Body of pancreas (tissue), 4 donors: ENCODE measurements at regions not wholly inside any gene's neighbourhood (a gene's known extent, or its start where the extent isn't known, plus 50 kb on each side); places are given as distances from the start of the nearest gene placed in this dataset.
"Not testable (repeated sequence)": the region's sequence is repeated elsewhere in the genome, so short reads cannot be mapped to it uniquely, and the experiment has no call there.

Experiments
- ATAC-seq: fragments of 150-250 bp; one replicate; pipeline ENCODE4 v1.9.1; 2016
- DNase-seq, 4 donors: peaks; one replicate each; pipeline ENCODE4 v3.0.0-alpha.2; 2019
- H3K27ac ChIP-seq, 4 donors: fragments of 200-600 bp; sonication (generic); 1 replicate in 3 of 4; 2 replicates in 1 of 4; pipeline versions ENCODE4 v1.5.1 to v1.6.1; 2016 to 2019; ENCODE audit warnings: mild to moderate bottlenecking in 1 of 4, mixed read lengths in 1 of 4, moderate library complexity in 1 of 4
- H3K27me3 ChIP-seq, 2 donors: fragments of 200-600 bp; sonication (generic); one replicate each; pipeline ENCODE4 v1.6.0; 2016; ENCODE audit warnings: mild to moderate bottlenecking in 1 of 2
- H3K36me3 ChIP-seq, 2 donors: fragments of 200-600 bp; sonication (generic); replicated peaks in 1 of 2; 2 replicates each; pipeline ENCODE4 v1.5.1; 2016; ENCODE audit warnings: low read depth in 2 of 2; ENCODE audit not compliant: insufficient read depth in 1 of 2
- H3K4me1 ChIP-seq: fragments of 200-600 bp; sonication (generic); one replicate; pipeline ENCODE4 v1.6.0; 2016
- H3K4me3 ChIP-seq, 2 donors: fragments of 200-600 bp; sonication (generic); 1 replicate in 1 of 2; 2 replicates in 1 of 2; pipeline ENCODE4 v1.5.1; 2016 to 2019
- H3K9me3 ChIP-seq, 3 donors: fragments of 200-600 bp; sonication (generic); 1 replicate in 2 of 3; 2 replicates in 1 of 3; pipeline ENCODE4 v1.5.1; 2016
- POLR2A ChIP-seq, 3 donors: fragments of 450-650 bp; IDR thresholded peaks; one replicate each; pipeline ENCODE4 v1.6.1; 2016; ENCODE audit warnings: antibody characterized with exemption in 3 of 3, mild to moderate bottlenecking in 2 of 3
- WGBS, 2 donors: methylation state at CpG; one replicate each; pipeline ENCODE4 v1.1.5; 2017; 5-methylcytosine and 5-hydroxymethylcytosine counted together
- intact Hi-C: fragments of 100-400 bp; cut with DNase I; formaldehyde crosslinking; loops from one replicate; pipeline ENCODE4 v1.15.1; 2023
- TF ChIP-seq, protein P1 (sequence below), 7 experiments: fragments of 450-650 bp in 4 of 7; fragments of 200-600 bp in 3 of 7; sonication (generic) in 3 of 7; IDR thresholded peaks; one replicate each; pipeline ENCODE4 v1.5.1; 2016 to 2019; ENCODE audit warnings: antibody characterized with exemption in 7 of 7

DNA sequence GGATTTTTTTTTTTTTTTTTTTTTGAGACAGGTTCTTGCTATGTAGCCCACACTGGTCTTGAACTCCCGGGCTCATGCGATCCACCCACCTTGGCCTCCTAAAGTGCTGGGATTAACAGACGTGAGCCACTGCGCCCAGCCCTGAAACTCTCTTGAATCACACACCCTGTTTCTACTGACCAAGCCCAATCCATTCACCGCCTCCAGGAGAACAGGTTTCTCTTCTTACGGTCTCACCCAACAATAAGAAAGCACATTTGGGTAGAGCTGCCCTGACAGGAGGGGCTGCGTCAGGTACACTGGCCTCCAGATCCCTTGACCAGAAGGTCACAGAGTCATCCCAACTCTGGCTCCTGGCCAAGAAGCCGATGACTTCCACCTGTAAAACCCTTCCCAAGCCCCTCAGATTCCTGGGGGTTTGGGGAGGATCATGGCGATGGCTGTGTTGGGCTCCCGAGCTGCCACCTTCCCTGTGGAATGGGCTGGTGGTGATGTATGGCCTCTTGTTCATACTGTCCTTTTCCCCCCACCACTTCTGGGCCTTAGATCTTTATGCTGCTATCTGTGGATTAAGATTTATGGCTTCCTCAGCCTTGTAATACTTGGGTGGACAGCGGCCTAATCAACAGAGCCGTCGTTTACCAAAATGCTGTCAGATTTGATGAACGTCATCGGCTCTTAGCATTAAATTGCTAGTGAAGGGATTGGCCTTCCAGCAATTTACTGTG lies 89.1 kb downstream of the KATNIP start:
- ATAC-seq (no peak), DNase-seq (no peak)

DNA sequence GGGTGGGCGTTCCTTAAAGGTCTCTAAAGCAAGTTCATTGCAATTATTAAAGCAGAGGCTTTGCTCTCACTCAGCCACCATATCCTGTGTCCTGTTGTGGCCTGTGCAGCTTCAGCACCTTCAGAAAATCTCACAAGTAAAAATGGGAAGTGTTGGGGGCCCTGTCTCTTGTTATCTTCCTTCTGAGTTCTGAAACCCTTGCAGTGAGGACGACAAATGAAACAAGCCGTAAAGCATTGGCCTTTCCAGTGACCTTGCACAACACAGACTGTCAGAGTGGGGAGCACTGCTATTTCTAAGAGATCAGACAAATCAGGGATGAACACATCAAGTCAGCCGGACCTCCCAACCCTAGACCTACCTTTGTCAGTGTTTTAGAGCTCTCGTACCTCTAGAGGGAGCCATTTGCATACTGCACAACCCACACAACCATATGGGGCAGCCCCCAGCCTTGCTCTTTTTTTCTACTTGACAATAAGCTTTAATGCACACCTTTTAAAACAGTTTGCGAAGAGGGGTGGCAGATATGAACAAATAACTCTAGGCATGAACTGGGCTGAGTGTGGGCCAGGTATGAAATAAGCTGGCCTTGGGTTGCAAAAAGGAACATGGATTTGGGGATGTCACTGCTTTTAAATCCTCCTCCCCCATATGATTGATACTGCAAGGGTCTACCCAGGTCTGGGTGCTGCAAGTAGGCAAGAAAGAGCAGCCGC lies 89.8 kb downstream of the KATNIP start:
- 74 to 81% methylated on average over 7 of the region's 7 CpGs for WGBS, 2 donors
- Histone ChIP-seq H3K36me3 (no peaks in the 10 kb centered on the region), H3K27me3 (no peaks in the 10 kb centered on the region), H3K4me1 (no peaks in the 10 kb centered on the region), H3K9me3 (no peaks in the 10 kb centered on the region), H3K27ac (no peak overlapping the region), H3K4me3 (no peak overlapping the region)
- no peak for TF ChIP-seq POLR2A (IDR thresholded peaks at IDR 0.05)
- TF ChIP-seq, protein P1, sequence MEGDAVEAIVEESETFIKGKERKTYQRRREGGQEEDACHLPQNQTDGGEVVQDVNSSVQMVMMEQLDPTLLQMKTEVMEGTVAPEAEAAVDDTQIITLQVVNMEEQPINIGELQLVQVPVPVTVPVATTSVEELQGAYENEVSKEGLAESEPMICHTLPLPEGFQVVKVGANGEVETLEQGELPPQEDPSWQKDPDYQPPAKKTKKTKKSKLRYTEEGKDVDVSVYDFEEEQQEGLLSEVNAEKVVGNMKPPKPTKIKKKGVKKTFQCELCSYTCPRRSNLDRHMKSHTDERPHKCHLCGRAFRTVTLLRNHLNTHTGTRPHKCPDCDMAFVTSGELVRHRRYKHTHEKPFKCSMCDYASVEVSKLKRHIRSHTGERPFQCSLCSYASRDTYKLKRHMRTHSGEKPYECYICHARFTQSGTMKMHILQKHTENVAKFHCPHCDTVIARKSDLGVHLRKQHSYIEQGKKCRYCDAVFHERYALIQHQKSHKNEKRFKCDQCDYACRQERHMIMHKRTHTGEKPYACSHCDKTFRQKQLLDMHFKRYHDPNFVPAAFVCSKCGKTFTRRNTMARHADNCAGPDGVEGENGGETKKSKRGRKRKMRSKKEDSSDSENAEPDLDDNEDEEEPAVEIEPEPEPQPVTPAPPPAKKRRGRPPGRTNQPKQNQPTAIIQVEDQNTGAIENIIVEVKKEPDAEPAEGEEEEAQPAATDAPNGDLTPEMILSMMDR (IDR thresholded peaks at IDR 0.05), result peak in 6 of 7 experiments; percentile 20 to 42 (median 30)
- intact Hi-C loops, result no loop called here
- ATAC-seq (no peak), DNase-seq (peak in 1 of 4 donors; percentile 24)

More for the DNA sequence above, 89.1 kb downstream of the KATNIP start:
- intact Hi-C loops, result no loop called here
- H3K4me3 ChIP-seq, result no peak overlapping the region
- 78 to 86% methylated on average over 14 to 15 of the region's 15 CpGs for WGBS, 2 donors
- no peak overlapping the region for H3K27ac ChIP-seq
- no peaks in the 10 kb centered on the region for H3K4me1 ChIP-seq
- TF ChIP-seq, protein P1 (IDR thresholded peaks at IDR 0.05), result no peak
- no peak for TF ChIP-seq POLR2A (IDR thresholded peaks at IDR 0.05)
- no peaks in the 10 kb centered on the region for H3K36me3 ChIP-seq
- no peaks in the 10 kb centered on the region for H3K9me3 ChIP-seq
- no peaks in the 10 kb centered on the region for H3K27me3 ChIP-seq

DNA sequence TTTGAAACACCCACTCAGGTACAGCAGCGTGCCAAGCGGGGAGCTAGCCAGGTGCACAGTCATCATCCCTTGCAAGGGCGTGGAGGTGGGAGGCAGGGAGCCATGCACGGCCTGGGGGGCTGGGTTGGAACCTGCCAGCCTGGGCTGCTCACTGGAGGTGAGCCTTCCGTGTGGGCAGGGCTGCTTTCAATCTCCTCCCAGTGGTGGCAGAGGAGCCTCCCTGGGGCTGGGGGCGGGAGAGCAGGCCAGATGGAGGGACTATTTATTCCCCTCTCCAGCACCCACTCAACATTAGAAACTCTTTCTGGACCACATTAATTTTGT lies 90.3 kb downstream of the KATNIP start:
- intact Hi-C loops, result no loop called here
- Histone ChIP-seq H3K36me3 (no peaks in the 10 kb centered on the region), H3K4me1 (no peaks in the 10 kb centered on the region), H3K9me3 (no peaks in the 10 kb centered on the region), H3K4me3 (no peak overlapping the region), H3K27me3 (no peaks in the 10 kb centered on the region), H3K27ac (no peak overlapping the region)
- ATAC-seq, result no peak
- no peak for TF ChIP-seq POLR2A (IDR thresholded peaks at IDR 0.05)
- TF ChIP-seq, protein P1 (IDR thresholded peaks at IDR 0.05), result no peak
- no peak for DNase-seq
- 75 to 90% methylated on average over 2 to 6 of the region's 6 CpGs for WGBS, 2 donors

DNA sequence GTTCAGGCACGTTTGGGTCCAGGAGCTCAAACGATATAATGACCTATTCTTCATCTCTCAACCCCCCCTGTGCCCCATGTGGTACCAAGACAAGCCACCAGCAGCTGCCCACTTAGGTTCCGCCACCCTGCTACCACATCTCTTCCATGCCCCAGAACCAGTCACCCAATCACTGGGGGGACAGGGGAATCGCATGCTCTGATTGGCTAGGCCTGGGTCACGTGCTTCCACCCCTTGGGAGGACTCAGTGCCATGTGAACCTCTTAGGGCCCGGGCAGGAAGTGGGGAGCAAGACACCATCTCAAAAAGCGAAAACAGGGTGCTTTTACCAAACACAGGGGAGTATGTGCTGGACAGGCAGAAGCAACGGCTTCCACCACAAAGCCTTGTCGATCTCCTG lies 91.3 kb downstream of the KATNIP start:
- ATAC-seq, result no peak
- intact Hi-C loops, result no loop called here
- no peak overlapping the region for H3K27ac ChIP-seq
- no peak for DNase-seq
- H3K9me3 ChIP-seq, result no peaks in the 10 kb centered on the region
- TF ChIP-seq, protein P1 (IDR thresholded peaks at IDR 0.05), result no peak
- no peak for TF ChIP-seq POLR2A (IDR thresholded peaks at IDR 0.05)
- no peaks in the 10 kb centered on the region for H3K4me1 ChIP-seq
- H3K4me3 ChIP-seq, result no peak overlapping the region
- 98% methylated on average over 9 of the region's 9 CpGs for WGBS, 2 donors
- H3K27me3 ChIP-seq, result no peaks in the 10 kb centered on the region
- no peaks in the 10 kb centered on the region for H3K36me3 ChIP-seq

DNA sequence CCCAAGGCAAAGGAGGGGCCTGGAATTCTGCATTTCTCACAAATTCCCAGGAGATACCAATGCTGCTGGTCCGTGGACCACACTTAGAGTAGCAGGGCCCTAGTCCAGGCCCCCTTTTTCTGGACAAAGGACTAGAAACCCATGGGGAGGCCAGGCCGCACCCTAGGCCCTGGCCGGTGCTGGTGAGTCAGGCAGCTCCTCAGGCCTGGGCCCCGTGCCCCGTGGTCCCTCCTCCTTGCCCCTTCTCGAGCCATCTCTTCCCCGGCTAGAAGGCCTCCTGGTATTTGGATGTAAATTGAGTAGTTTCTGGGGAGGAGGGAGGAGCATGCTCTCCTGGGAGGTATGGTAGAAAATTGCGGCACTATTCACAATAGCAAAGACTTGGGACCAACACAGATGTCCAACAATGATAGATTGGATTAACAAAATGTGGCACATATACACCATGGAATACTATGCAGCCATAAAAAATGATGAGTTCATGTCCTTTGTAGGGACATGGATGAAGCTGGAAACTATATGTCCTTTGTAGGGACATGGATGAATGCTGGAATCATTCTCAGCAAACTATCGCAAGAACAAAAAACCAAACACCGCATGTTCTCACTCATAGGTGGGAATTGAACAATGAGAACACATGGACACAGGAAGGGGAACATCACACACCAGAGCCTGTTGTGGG lies 91.9 kb downstream of the KATNIP start:
- H3K4me1 ChIP-seq, H3K9me3 ChIP-seq, DNase-seq, H3K4me3 ChIP-seq, H3K27ac ChIP-seq, intact Hi-C loops, H3K36me3 ChIP-seq, ATAC-seq, H3K27me3 ChIP-seq: not testable (repeated sequence)
- WGBS, 2 donors, result 94 to 95% methylated on average over 3 to 10 of the region's 10 CpGs
